T-cell (primary cell): ENCODE measurements at regions not wholly inside any gene's neighbourhood (a gene's known extent, or its start where the extent isn't known, plus 50 kb on each side); places are given as distances from the start of the nearest gene placed in this dataset.
"Not testable (repeated sequence)": the region's sequence is repeated elsewhere in the genome, so short reads cannot be mapped to it uniquely, and the experiment has no call there.

Experiments used
- ATAC-seq, 4 experiments: fragments of 200-7000 bp in 3 of 4; fragments of 150-1000 bp in 1 of 4; cut with Tn5 transposase; replicated peaks in 1 of 4; 1 replicate in 3 of 4; 2 replicates in 1 of 4; pipeline ENCODE4 v1.10.0; 2021; ENCODE audit warnings: moderate library complexity in 3 of 4, mild to moderate bottlenecking in 2 of 4, moderate number of reproducible peaks in 1 of 4
- CTCF ChIA-PET, 2 donors: fragments of 300-600 bp; sonication (Branson Sonifier 250); formaldehyde crosslinking; loops; one replicate each; lab custom pipeline; 2022; ENCODE audit warnings: antibody characterized with exemption in 2 of 2; lab: Charles Lee
- POLR2A ChIA-PET, 2 donors: fragments of 300-600 bp; sonication (Branson Sonifier 250); formaldehyde crosslinking; loops; one replicate each; lab custom pipeline; 2022; ENCODE audit warnings: antibody characterized with exemption in 2 of 2; lab: Charles Lee
- DNase-seq, 35 experiments: peaks; one replicate each; pipeline versions ENCODE4 v3.0.0 to v3.0.0-alpha.2; 2013 to 2023
- H3K27ac ChIP-seq: one replicate; pipeline ENCODE4 v1.5.1; 2013; ENCODE audit warnings: low read length
- H3K27me3 ChIP-seq, 2 experiments: replicated peaks in 1 of 2; 1 replicate in 1 of 2; 2 replicates in 1 of 2; pipeline versions ENCODE4 v1.6.1 to v1.7.0; 2013; ENCODE audit warnings: low read length in 1 of 2, mixed read lengths in 1 of 2; ENCODE audit not compliant: control insufficient read depth in 2 of 2, insufficient read depth in 2 of 2; ENCODE audit errors: extremely low read depth in 1 of 2
- H3K36me3 ChIP-seq, 2 donors: 1 replicate in 1 of 2; 2 replicates in 1 of 2; pipeline versions ENCODE4 v1.6.1 to v1.7.0; 2013; ENCODE audit warnings: low read length in 1 of 2; ENCODE audit not compliant: control insufficient read depth in 2 of 2, insufficient read depth in 1 of 2; ENCODE audit errors: extremely low read depth in 1 of 2
- H3K4me1 ChIP-seq, 2 experiments: 1 replicate in 1 of 2; 2 replicates in 1 of 2; pipeline versions ENCODE4 v1.6.1 to v1.7.0; 2013; ENCODE audit warnings: low read length in 2 of 2, mixed read lengths in 1 of 2; ENCODE audit not compliant: insufficient read depth in 2 of 2, control insufficient read depth in 1 of 2; ENCODE audit errors: extremely low read depth in 1 of 2
- H3K4me3 ChIP-seq, 2 donors: 1 replicate in 1 of 2; 2 replicates in 1 of 2; pipeline versions ENCODE4 v1.5.1 to v1.7.0; 2013; ENCODE audit warnings: mild to moderate bottlenecking in 2 of 2, low read length in 1 of 2, moderate library complexity in 1 of 2; ENCODE audit not compliant: control insufficient read depth in 1 of 2; ENCODE audit errors: extremely low read depth in 1 of 2
- H3K9me3 ChIP-seq: 2 replicates; pipeline ENCODE4 v1.7.0; 2013
- H3K27ac Mint-ChIP-seq, 2 donors: one replicate each; pipeline ENCODE4 v1.8.0; 2020 to 2021; ENCODE audit warnings: mild to moderate bottlenecking in 2 of 2, mixed read lengths in 2 of 2
- H3K27me3 Mint-ChIP-seq, 2 donors: one replicate each; pipeline ENCODE4 v1.8.0; 2021 to 2022; ENCODE audit warnings: mixed read lengths in 2 of 2
- H3K36me3 Mint-ChIP-seq: one replicate; pipeline ENCODE4 v1.8.0; 2021; ENCODE audit warnings: mixed read lengths
- H3K4me1 Mint-ChIP-seq, 3 donors: one replicate each; pipeline ENCODE4 v1.8.0; 2020 to 2022; ENCODE audit warnings: mixed read lengths in 3 of 3, mild to moderate bottlenecking in 1 of 3
- H3K4me3 Mint-ChIP-seq, 3 donors: one replicate each; pipeline ENCODE4 v1.8.0; 2020 to 2022; ENCODE audit warnings: mild to moderate bottlenecking in 3 of 3, mixed read lengths in 3 of 3, moderate library complexity in 3 of 3
- H3K9me3 Mint-ChIP-seq, 3 donors: one replicate each; pipeline ENCODE4 v1.8.0; 2020 to 2022; ENCODE audit warnings: mixed read lengths in 3 of 3
- WGBS: methylation state at CpG from one replicate; pipeline ENCODE4 v1.1.5; 2013; ENCODE audit warnings: missing lambda C conversion rate; ENCODE audit not compliant: insufficient coverage; 5-methylcytosine and 5-hydroxymethylcytosine counted together

DNA sequence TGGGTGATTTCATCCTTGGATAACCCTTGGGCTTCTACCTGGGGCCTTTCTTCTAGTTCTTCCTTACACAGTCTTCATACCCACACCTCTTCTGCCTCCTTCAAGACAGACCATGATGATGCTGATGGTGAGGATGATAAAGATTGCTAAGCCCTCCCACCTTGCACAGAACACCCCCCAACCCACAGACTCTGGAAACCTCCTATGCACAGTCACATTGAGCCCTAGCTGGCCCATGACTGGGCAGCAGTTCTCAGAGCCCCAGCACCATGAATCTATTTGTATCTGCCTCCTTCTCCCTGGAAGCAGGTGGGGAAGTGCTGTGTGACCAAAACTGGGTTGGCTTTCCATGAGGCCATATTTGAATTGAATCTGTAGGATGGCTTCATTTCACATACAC is 99.8 kb downstream of the EN1 start:
- ChIA-PET POLR2A (no interaction called here), CTCF (no interaction called here)
- no peaks in the 10 kb centered on the region for H3K36me3 Mint-ChIP-seq
- Histone ChIP-seq H3K27me3 (peaks cover 0 to 11% of the 10 kb centered on the region in 2 experiments), H3K9me3 (no peaks in the 10 kb centered on the region), H3K4me1 (no peaks in the 10 kb centered on the region), H3K36me3 (no peaks in the 10 kb centered on the region), H3K4me3 (no peak overlapping the region), H3K27ac (no peak overlapping the region)
- H3K27ac Mint-ChIP-seq = no peak overlapping the region
- H3K27me3 Mint-ChIP-seq = peaks cover 5 to 21% of the 10 kb centered on the region in 2 donors
- H3K4me1 Mint-ChIP-seq = no peaks in the 10 kb centered on the region
- peaks cover 6 to 13% (median 9%) of the 10 kb centered on the region in 3 donors for H3K9me3 Mint-ChIP-seq
- ATAC-seq (no peak), DNase-seq (no peak)
- H3K4me3 Mint-ChIP-seq = no peak overlapping the region

- ChIA-PET CTCF (no interaction called here), POLR2A (no interaction called here)
- ATAC-seq (no peak), DNase-seq (no peak)
- Mint-ChIP-seq H3K4me1 (no peaks in the 10 kb centered on the region), H3K4me3 (no peak overlapping the region), H3K27ac (no peak overlapping the region), H3K27me3 (peaks cover 3 to 23% of the 10 kb centered on the region in 2 donors), H3K36me3 (no peaks in the 10 kb centered on the region), H3K9me3 (peaks cover 6 to 13% (median 9%) of the 10 kb centered on the region in 3 donors)
- no peak overlapping the region for H3K4me3 ChIP-seq
- H3K27ac ChIP-seq = no peak overlapping the region
- H3K27me3 ChIP-seq = peaks cover 0 to 6% of the 10 kb centered on the region in 2 experiments
- H3K9me3 ChIP-seq = no peaks in the 10 kb centered on the region
- no peaks in the 10 kb centered on the region for H3K4me1 ChIP-seq
- H3K36me3 ChIP-seq = no peaks in the 10 kb centered on the region
- WGBS = 88% methylated on average over 4 of the region's 5 CpGs
Measured at GRCh38 chr2:118747066-118747465, 100.4 kb downstream of the EN1 start.

- H3K4me1 Mint-ChIP-seq, H3K4me3 Mint-ChIP-seq, H3K27me3 ChIP-seq, H3K27ac ChIP-seq, H3K9me3 ChIP-seq, H3K27ac Mint-ChIP-seq, DNase-seq, H3K4me3 ChIP-seq, H3K36me3 Mint-ChIP-seq, POLR2A ChIA-PET, CTCF ChIA-PET, H3K4me1 ChIP-seq, H3K36me3 ChIP-seq, H3K9me3 Mint-ChIP-seq, ATAC-seq: not testable (repeated sequence)
- peaks cover 7 to 16% of the 10 kb centered on the region in 2 donors for H3K27me3 Mint-ChIP-seq
- WGBS = 55% methylated on average over 3 of the region's 3 CpGs
Measured at GRCh38 chr2:118744682-118745181, 102.7 kb downstream of the EN1 start.

- no peak overlapping the region for H3K4me3 Mint-ChIP-seq
- H3K27ac ChIP-seq = no peak overlapping the region
- DNase-seq (no peak), ATAC-seq (no peak)
- H3K27me3 Mint-ChIP-seq = peaks cover 15 to 18% of the 10 kb centered on the region in 2 donors
- CTCF ChIA-PET = no interaction called here
- no peaks in the 10 kb centered on the region for H3K4me1 Mint-ChIP-seq
- peaks cover 0 to 2% (median 0%) of the 10 kb centered on the region in 3 donors for H3K9me3 Mint-ChIP-seq
- no peaks in the 10 kb centered on the region for H3K4me1 ChIP-seq
- WGBS = 86% methylated on average over 4 of the region's 7 CpGs
- H3K4me3 ChIP-seq = no peak overlapping the region
- POLR2A ChIA-PET = no interaction called here
- H3K27me3 ChIP-seq = peaks cover 0 to 4% of the 10 kb centered on the region in 2 experiments
- H3K36me3 ChIP-seq = no peaks in the 10 kb centered on the region
- no peak overlapping the region for H3K27ac Mint-ChIP-seq
- no peaks in the 10 kb centered on the region for H3K9me3 ChIP-seq
- no peaks in the 10 kb centered on the region for H3K36me3 Mint-ChIP-seq
Measured at GRCh38 chr2:118738524-118739308, 108.7 kb downstream of the EN1 start.

GRCh38 chr2:118738106-118738505 is 109.3 kb downstream of the EN1 start:
- Histone ChIP-seq H3K27me3 (peaks cover 0 to 4% of the 10 kb centered on the region in 2 experiments), H3K27ac (no peak overlapping the region), H3K9me3 (no peaks in the 10 kb centered on the region), H3K36me3 (no peaks in the 10 kb centered on the region), H3K4me1 (no peaks in the 10 kb centered on the region), H3K4me3 (no peak overlapping the region)
- CTCF ChIA-PET = no interaction called here
- Mint-ChIP-seq H3K4me3 (no peak overlapping the region), H3K4me1 (no peaks in the 10 kb centered on the region), H3K36me3 (no peaks in the 10 kb centered on the region), H3K9me3 (peaks cover 0 to 2% (median 0%) of the 10 kb centered on the region in 3 donors), H3K27ac (no peak overlapping the region), H3K27me3 (peaks cover 15 to 18% of the 10 kb centered on the region in 2 donors)
- POLR2A ChIA-PET = no interaction called here
- ATAC-seq (no peak), DNase-seq (no peak)
- no CpG with 5 or more reads among the region's 3 CpGs for WGBS

GRCh38 chr2:118737684-118738083 is 109.8 kb downstream of the EN1 start:
- Mint-ChIP-seq H3K9me3 (no peaks in the 10 kb centered on the region), H3K4me1 (no peaks in the 10 kb centered on the region), H3K36me3 (no peaks in the 10 kb centered on the region), H3K27ac (no peak overlapping the region), H3K4me3 (no peak overlapping the region), H3K27me3 (peaks cover 15 to 19% of the 10 kb centered on the region in 2 donors)
- POLR2A ChIA-PET = no interaction called here
- H3K4me1 ChIP-seq = no peaks in the 10 kb centered on the region
- H3K27me3 ChIP-seq = peaks cover 0 to 4% of the 10 kb centered on the region in 2 experiments
- CTCF ChIA-PET = no interaction called here
- H3K4me3 ChIP-seq = no peak overlapping the region
- no peak for DNase-seq
- H3K27ac ChIP-seq = no peak overlapping the region
- no peak for ATAC-seq
- H3K36me3 ChIP-seq = no peaks in the 10 kb centered on the region
- no peaks in the 10 kb centered on the region for H3K9me3 ChIP-seq
- 54% methylated on average over 4 of the region's 5 CpGs for WGBS
